Lung (tissue), 11 donors: ENCODE measurements at regions not wholly inside any gene's neighbourhood (a gene's known extent, or its start where the extent isn't known, plus 50 kb on each side); places are given as distances from the start of the nearest gene placed in this dataset.

ENCODE experiments used
- ATAC-seq: fragments of 200-7000 bp; cut with Tn5 transposase; one replicate; pipeline ENCODE4 v1.9.1; 2020; ENCODE audit warnings: moderate number of reproducible peaks; ENCODE audit not compliant: insufficient read depth, low FRiP score
- DNase-seq, 3 donors: peaks; one replicate each; pipeline ENCODE4 v3.0.0-alpha.2; 2013 to 2017
- H3K27ac ChIP-seq, 2 donors: one replicate each; pipeline ENCODE4 v1.5.1; 2013; ENCODE audit warnings: mild to moderate bottlenecking in 2 of 2, moderate library complexity in 2 of 2, control low read depth in 1 of 2, inconsistent platforms in 1 of 2, low read depth in 1 of 2, low read length in 1 of 2
- H3K27me3 ChIP-seq, 3 donors: one replicate each; pipeline ENCODE4 v1.5.1; 2013; ENCODE audit warnings: low read length in 2 of 3; ENCODE audit not compliant: control insufficient read depth in 3 of 3, insufficient read depth in 3 of 3
- H3K36me3 ChIP-seq, 4 donors: one replicate each; pipeline ENCODE4 v1.5.1; 2013; ENCODE audit warnings: low read length in 4 of 4, mild to moderate bottlenecking in 1 of 4, moderate library complexity in 1 of 4; ENCODE audit not compliant: control insufficient read depth in 4 of 4, insufficient read depth in 4 of 4
- H3K4me1 ChIP-seq, 5 donors: one replicate each; pipeline ENCODE4 v1.5.1; 2013; ENCODE audit warnings: low read length in 5 of 5, mild to moderate bottlenecking in 2 of 5, moderate library complexity in 1 of 5; ENCODE audit not compliant: control insufficient read depth in 5 of 5, insufficient read depth in 5 of 5
- H3K4me3 ChIP-seq: one replicate; pipeline ENCODE4 v1.5.1; 2013; ENCODE audit warnings: mild to moderate bottlenecking, control low read depth, moderate library complexity
- H3K9ac ChIP-seq, 2 donors: one replicate each; pipeline ENCODE4 v1.5.1; 2013; ENCODE audit warnings: low read length in 2 of 2, control low read depth in 1 of 2; ENCODE audit not compliant: insufficient read depth in 1 of 2
- H3K9me3 ChIP-seq, 4 donors: one replicate each; pipeline ENCODE4 v1.5.1; 2013; ENCODE audit warnings: low read length in 3 of 4, mild to moderate bottlenecking in 1 of 4, moderate library complexity in 1 of 4; ENCODE audit not compliant: control insufficient read depth in 4 of 4, insufficient read depth in 3 of 4
- CTCF ChIP-seq: IDR thresholded peaks from 2 replicates; pipeline ENCODE4 v1.5.1; 2012; ENCODE audit warnings: mild to moderate bottlenecking; ENCODE audit errors: control extremely low read depth, extremely low read depth
- WGBS, 2 donors: extraction: QIAGEN DNeasy Blood & Tissue Kit; methylation state at CpG; one replicate each; pipeline ENCODE4 v1.1.7; 2013; 5-methylcytosine and 5-hydroxymethylcytosine counted together
- donor health status: control.
- donor health status: control.
- donor health status: Bipolar disorder and iron deficiency.
- donor health status: healthy.
- donor health status: DM: yes; HTN: yes; CAD: no.

GRCh38 chr3:156010829-156011228, 109.5 kb upstream of the KCNAB1 start:
- no peak for TF ChIP-seq CTCF
- Histone ChIP-seq H3K4me3 (no peak overlapping the region), H3K27ac (no peak overlapping the region), H3K9me3 (no peaks in the 10 kb centered on the region), H3K27me3 (no peaks in the 10 kb centered on the region), H3K9ac (no peak overlapping the region), H3K4me1 (no peaks in the 10 kb centered on the region), H3K36me3 (no peaks in the 10 kb centered on the region)
- DNase-seq (peak in 1 of 3 donors; percentile 26), ATAC-seq (no peak)
- 43 to 53% methylated on average over 3 of the region's 3 CpGs for WGBS, 2 donors

GRCh38 chr3:156014489-156014888, 105.9 kb upstream of the KCNAB1 start:
- no peak overlapping the region for H3K9ac ChIP-seq
- no peaks in the 10 kb centered on the region for H3K36me3 ChIP-seq
- H3K4me1 ChIP-seq = no peaks in the 10 kb centered on the region
- H3K4me3 ChIP-seq = no peak overlapping the region
- TF ChIP-seq CTCF = no peak
- H3K27me3 ChIP-seq = no peaks in the 10 kb centered on the region
- H3K27ac ChIP-seq = no peak overlapping the region
- 45 to 63% methylated on average over 4 of the region's 4 CpGs for WGBS, 2 donors
- ATAC-seq (no peak), DNase-seq (no peak)
- no peaks in the 10 kb centered on the region for H3K9me3 ChIP-seq

- H3K27ac ChIP-seq = no peak overlapping the region
- no peaks in the 10 kb centered on the region for H3K36me3 ChIP-seq
- no peak for TF ChIP-seq CTCF
- no peak for DNase-seq
- H3K4me1 ChIP-seq = no peaks in the 10 kb centered on the region
- no peaks in the 10 kb centered on the region for H3K27me3 ChIP-seq
- 91 to 93% methylated on average over 4 of the region's 4 CpGs for WGBS, 2 donors
- H3K9ac ChIP-seq = no peak overlapping the region
- no peak for ATAC-seq
- H3K4me3 ChIP-seq = no peak overlapping the region
- no peaks in the 10 kb centered on the region for H3K9me3 ChIP-seq
Measured at GRCh38 chr3:156016902-156017301, 103.5 kb upstream of the KCNAB1 start.

GRCh38 chr3:156017352-156018030, 102.9 kb upstream of the KCNAB1 start:
- ATAC-seq = no peak

More at GRCh38 chr3:156017352-156018030, 102.9 kb upstream of the KCNAB1 start:
- no peak for DNase-seq
- Histone ChIP-seq H3K9ac (no peak overlapping the region), H3K27ac (no peak overlapping the region), H3K9me3 (no peaks in the 10 kb centered on the region), H3K4me3 (no peak overlapping the region), H3K27me3 (no peaks in the 10 kb centered on the region), H3K4me1 (no peaks in the 10 kb centered on the region), H3K36me3 (no peaks in the 10 kb centered on the region)
- no peak for TF ChIP-seq CTCF
